Lower lobe of right lung (tissue), 2 donors: ENCODE measurements at regions not wholly inside any gene's neighbourhood (a gene's known extent, or its start where the extent isn't known, plus 50 kb on each side); places are given as distances from the start of the nearest gene placed in this dataset.
A peak's percentile ranks its signal among the peaks of the same experiment; 100 is the strongest.

Source experiments
- ATAC-seq, 2 donors: fragments of 200-7000 bp; cut with Tn5 transposase; one replicate each; pipeline ENCODE4 v1.9.1; 2020 to 2022; ENCODE audit warnings: mild to moderate bottlenecking in 2 of 2, moderate library complexity in 2 of 2
- DNase-seq: peaks from one replicate; pipeline ENCODE4 v3.0.0-alpha.2; 2020
- H3K27ac ChIP-seq: fragments of 200-600 bp; one replicate; pipeline ENCODE4 v1.8.0; 2022
- H3K27me3 ChIP-seq: fragments of 200-600 bp; one replicate; pipeline ENCODE4 v1.8.0; 2022; ENCODE audit warnings: low read depth
- H3K36me3 ChIP-seq: fragments of 200-600 bp; one replicate; pipeline ENCODE4 v1.8.0; 2022; ENCODE audit warnings: mild to moderate bottlenecking
- H3K4me1 ChIP-seq: fragments of 200-600 bp; one replicate; pipeline ENCODE4 v1.8.0; 2022
- H3K4me3 ChIP-seq: fragments of 200-600 bp; one replicate; pipeline ENCODE4 v1.8.0; 2022; ENCODE audit warnings: mild to moderate bottlenecking
- H3K9me3 ChIP-seq: fragments of 200-600 bp; one replicate; pipeline ENCODE4 v1.8.0; 2022
- intact Hi-C: fragments of 100-400 bp; cut with DNase I; formaldehyde crosslinking; loops from one replicate; pipeline ENCODE4 v1.11.0; 2022
- TF ChIP-seq, protein P1 (sequence below): fragments of 200-600 bp; IDR thresholded peaks from one replicate; pipeline ENCODE4 v1.8.0; 2022; ENCODE audit warnings: antibody characterized with exemption, mild to moderate bottlenecking
- donor health status: DM: no; HTN: yes; CAD: no; lungs with severe emphysema.

DNA sequence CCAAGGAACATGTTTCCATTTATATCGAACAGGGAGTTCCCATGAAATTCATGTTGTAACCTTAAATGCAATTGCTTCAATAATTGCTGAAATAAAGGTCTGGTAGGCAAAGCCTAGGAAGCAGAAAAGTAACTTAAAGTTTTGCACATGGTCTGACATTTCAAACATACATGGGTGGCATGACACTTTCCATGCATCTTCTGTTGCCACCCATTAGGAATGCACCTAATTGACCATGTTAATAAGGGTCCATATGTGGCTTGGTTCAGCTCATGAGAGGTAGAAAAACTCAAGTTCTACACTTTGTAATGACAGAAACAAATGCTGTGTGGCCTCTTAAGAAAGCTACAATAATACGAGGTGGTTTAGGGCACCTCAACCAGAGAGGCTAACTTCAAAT is 72.0 kb upstream of the GORAB start:
- H3K27me3 ChIP-seq, result no peaks in the 10 kb centered on the region
- ATAC-seq (no peak), DNase-seq (no peak)
- H3K4me1 ChIP-seq, result no peaks in the 10 kb centered on the region
- H3K4me3 ChIP-seq, result no peak overlapping the region
- no peaks in the 10 kb centered on the region for H3K36me3 ChIP-seq
- intact Hi-C loops, result no loop called here
- H3K9me3 ChIP-seq, result no peaks in the 10 kb centered on the region
- H3K27ac ChIP-seq, result no peak overlapping the region
- TF ChIP-seq, protein P1, sequence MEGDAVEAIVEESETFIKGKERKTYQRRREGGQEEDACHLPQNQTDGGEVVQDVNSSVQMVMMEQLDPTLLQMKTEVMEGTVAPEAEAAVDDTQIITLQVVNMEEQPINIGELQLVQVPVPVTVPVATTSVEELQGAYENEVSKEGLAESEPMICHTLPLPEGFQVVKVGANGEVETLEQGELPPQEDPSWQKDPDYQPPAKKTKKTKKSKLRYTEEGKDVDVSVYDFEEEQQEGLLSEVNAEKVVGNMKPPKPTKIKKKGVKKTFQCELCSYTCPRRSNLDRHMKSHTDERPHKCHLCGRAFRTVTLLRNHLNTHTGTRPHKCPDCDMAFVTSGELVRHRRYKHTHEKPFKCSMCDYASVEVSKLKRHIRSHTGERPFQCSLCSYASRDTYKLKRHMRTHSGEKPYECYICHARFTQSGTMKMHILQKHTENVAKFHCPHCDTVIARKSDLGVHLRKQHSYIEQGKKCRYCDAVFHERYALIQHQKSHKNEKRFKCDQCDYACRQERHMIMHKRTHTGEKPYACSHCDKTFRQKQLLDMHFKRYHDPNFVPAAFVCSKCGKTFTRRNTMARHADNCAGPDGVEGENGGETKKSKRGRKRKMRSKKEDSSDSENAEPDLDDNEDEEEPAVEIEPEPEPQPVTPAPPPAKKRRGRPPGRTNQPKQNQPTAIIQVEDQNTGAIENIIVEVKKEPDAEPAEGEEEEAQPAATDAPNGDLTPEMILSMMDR, result no peak

DNA sequence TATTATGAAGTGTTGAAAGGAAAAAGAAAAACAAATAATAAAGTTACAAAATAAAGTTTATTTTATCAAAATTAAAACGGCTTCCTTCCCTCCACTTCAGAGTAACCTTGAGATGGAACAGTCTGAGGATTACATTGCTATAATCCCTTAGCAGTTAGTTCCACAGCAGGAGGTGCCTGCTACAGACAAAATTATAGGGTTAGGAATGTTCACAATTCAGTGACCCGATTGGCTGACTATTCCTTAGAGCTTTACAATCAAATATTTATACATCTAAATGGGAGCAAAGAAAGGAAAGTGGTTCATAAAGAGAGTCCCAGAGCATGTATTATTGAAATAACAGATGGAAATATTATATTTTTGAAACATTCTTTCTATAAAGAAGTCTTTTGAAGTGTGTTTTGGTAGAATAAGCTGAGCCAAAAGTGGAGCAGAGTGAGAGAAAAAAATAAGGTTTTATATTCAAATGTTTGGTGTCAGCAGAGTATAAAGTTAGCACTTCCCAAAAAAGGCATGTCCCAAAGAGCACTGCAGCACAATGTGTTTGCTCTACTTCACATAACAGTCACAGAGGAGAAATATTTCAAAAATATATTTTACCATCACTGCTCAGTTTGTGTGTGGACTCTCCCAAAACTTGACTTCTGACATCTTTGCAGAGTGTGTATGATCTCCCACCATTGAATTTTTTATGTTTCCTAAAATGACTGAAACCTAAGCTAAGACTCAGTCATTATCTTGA is 71.4 kb upstream of the GORAB start:
- DNase-seq (no peak), ATAC-seq (no peak)
- H3K36me3 ChIP-seq, result no peaks in the 10 kb centered on the region
- H3K4me1 ChIP-seq, result no peaks in the 10 kb centered on the region
- no peaks in the 10 kb centered on the region for H3K9me3 ChIP-seq
- TF ChIP-seq, protein P1, result no peak
- intact Hi-C loops, result no loop called here
- H3K27me3 ChIP-seq, result no peaks in the 10 kb centered on the region
- H3K4me3 ChIP-seq, result no peak overlapping the region
- H3K27ac ChIP-seq, result no peak overlapping the region

DNA sequence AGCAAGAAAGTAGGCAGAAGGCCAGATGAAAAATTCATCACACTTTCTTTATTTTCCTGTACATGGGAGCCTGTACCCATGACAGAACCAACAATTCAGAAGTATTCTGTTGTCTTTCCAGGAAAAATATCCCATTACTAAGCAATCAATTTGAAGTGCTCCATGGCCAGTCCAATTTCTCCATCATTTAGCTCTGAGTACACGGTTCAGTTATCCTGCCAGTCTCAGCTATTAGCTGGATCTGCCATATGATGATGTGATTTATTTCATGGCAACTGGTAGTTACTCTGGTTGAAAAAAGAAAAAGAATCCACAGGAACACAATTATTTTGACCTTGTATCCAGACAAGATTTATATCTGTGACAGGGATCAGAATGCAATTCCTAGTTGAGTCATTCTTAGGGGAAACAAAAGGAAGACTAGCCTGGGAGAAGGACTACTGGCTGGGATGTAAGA is 70.6 kb upstream of the GORAB start:
- TF ChIP-seq, protein P1, result no peak
- Histone ChIP-seq H3K27ac (no peak overlapping the region), H3K27me3 (no peaks in the 10 kb centered on the region), H3K9me3 (no peaks in the 10 kb centered on the region), H3K4me1 (no peaks in the 10 kb centered on the region), H3K36me3 (no peaks in the 10 kb centered on the region), H3K4me3 (no peak overlapping the region)
- DNase-seq, result no peak
- ATAC-seq, result no peak
- intact Hi-C loops, result no loop called here

DNA sequence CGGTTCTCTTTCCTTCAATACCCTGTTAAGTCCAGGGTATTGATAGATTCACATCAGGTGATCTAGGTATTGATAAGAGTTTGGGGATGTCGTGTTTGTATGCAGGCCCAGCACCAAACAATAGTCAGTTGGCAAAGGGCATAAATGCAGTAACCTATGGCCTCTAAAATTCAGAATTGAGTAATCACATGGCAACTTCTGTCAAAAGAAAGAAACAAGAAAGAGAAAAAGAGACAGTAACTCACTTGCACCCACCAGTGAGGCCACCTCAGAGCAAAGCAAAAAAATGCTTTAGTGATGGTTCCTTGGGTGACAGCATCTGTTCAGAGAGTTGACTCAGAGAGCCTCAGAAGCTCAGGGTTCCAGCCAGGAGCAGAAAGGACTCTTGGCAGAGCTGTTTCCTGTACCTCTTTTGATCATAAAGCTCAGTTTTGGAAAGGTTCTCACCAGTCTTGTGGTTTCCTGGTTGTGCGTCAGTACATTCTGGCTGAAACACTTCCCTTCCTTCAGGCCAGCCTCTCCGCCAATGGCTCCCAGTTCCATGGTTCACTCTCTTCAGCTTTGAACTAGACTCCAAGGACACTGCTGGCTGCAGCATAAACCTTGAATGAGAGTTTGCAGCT is 70.1 kb upstream of the GORAB start:
- no peaks in the 10 kb centered on the region for H3K36me3 ChIP-seq
- ATAC-seq (peak in 1 of 2 donors; percentile 42), DNase-seq (no peak)
- no peaks in the 10 kb centered on the region for H3K27me3 ChIP-seq
- H3K4me3 ChIP-seq, result no peak overlapping the region
- no peaks in the 10 kb centered on the region for H3K4me1 ChIP-seq
- TF ChIP-seq, protein P1, result no peak
- intact Hi-C loops, result no loop called here
- no peak overlapping the region for H3K27ac ChIP-seq
- H3K9me3 ChIP-seq, result no peaks in the 10 kb centered on the region

DNA sequence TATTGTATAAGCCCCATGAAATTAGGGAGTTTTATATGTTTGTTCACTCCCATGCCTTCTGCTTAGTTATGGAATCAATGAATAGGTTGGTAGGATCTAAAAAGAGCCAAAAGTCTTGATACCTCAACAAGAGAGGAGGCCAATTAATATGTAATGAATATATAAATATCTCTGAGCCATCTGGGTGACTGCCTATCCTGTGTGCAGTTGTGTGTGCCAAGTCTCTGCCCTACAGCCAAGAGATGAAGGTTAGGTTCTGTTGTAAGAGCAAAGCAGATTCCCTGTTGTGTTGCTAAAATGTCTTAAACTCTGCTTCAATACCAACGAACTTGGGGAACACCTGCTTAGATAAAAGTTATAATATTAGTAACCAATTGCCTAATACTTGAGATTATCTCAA is 61.8 kb upstream of the GORAB start:
- intact Hi-C loops, result no loop called here
- H3K4me1 ChIP-seq, result no peaks in the 10 kb centered on the region
- no peak for ATAC-seq
- TF ChIP-seq, protein P1, result no peak
- no peak for DNase-seq
- H3K27ac ChIP-seq, result no peak overlapping the region
- H3K9me3 ChIP-seq, result no peaks in the 10 kb centered on the region
- H3K4me3 ChIP-seq, result no peak overlapping the region
- no peaks in the 10 kb centered on the region for H3K27me3 ChIP-seq
- H3K36me3 ChIP-seq, result no peaks in the 10 kb centered on the region
